ENCODE measurements at regions not wholly inside any gene's neighbourhood (a gene's known extent, or its start where the extent isn't known, plus 50 kb on each side); places are given as distances from the start of the nearest gene placed in this dataset.
"Not testable (repeated sequence)": the region's sequence is repeated elsewhere in the genome, so short reads cannot be mapped to it uniquely, and the experiment has no call there.

DNA sequence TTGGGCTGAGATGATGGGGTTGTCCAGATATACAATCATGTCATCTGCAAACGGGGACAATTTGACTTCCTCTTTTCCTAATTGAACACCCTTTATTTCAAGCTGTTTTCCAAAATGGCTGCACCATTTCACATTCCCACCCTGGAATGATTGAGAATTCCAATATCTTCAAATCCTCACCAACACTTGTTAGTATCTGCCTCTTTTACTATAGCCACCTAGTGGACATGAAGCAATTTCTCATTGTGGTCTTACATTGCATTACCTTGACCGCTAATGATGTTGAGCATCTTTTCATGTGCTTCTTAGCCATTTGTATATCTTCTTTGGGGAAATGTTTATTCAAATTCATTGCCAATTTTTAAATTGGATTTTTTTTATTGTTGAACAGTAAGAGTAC lies 364.8 kb downstream of the SMARCA1 start:
- DNase-seq = no peak

DNA sequence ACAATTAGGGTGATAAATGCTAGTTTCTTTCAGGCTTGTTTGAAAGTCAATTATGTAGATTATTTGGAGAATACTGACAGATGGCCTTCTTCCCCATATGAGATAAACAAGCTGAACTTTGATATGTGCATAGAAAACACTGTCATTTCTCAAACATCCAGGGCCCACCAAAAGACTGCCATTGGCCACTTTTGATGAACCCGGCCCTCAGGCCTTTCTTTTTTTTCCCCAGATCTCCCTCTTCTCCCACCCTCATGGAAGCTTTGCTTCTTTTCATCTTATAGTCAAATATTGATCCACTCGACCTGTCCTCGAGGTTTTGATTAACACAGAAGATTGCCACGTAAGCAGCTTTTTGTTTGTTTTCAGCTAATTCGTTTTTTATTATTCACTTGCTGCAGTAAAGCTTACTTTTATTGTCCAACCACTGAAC lies 377.4 kb downstream of the SMARCA1 start:
- DNase-seq = no peak

DNA sequence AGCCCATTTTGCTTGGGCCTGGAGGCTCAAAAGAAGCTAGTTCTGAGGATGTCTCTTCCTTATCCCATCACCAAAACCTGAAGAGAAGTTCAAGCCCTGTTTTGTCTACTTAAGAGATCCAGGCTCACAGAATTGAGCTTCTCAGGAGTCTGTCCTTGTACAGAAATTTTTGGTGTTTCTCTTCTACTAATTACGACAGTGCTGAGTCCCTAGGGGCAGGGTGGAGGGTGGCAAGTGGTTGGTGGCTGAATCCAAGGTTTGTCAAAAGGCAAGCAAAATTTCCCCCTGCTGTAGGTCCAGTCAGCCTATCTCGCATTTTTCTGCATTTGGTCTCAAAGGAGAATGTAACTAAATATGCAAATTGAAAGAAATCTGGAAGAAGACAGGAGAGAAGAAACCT lies 377.9 kb downstream of the SMARCA1 start:
- no peak for DNase-seq

DNA sequence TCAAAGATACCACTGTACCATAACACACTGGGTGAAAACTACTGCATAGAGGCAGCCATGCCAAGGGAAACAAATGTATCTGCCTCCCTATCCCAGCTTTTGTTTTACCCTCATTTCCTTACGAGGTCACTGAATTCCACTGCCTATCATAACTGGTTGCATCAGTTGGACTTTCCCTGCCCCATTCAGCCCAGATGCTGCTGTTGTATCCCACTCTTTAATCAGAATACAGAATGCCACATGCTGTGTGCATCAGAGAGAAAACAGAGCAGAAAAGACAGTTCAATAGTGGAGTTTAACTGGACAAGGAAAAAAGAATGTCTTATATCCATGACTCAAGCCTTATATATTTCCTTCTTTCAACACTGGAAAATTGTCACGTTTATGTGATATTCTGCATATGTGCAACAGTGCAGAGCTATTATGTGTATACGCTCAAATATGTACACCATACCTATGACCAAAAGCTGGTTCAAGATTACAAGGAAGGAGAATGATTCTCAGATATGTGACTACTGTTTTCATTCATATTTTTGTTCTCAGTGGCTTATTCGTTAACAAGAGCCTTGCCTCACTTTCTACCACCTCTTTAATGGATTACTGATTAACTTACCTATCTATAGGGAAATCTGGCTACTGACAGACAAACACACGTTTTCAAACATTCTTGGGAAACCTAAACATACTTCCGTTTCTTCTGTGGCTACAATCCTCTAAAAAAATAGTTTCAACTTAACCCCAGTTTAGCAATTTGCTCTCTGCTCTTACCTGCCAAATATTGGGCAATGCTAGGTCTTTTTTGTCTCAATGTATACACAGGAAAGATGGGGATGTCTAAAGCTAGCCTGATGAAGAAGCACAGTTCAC lies 378.9 kb downstream of the SMARCA1 start:
- DNase-seq = no peak

DNA sequence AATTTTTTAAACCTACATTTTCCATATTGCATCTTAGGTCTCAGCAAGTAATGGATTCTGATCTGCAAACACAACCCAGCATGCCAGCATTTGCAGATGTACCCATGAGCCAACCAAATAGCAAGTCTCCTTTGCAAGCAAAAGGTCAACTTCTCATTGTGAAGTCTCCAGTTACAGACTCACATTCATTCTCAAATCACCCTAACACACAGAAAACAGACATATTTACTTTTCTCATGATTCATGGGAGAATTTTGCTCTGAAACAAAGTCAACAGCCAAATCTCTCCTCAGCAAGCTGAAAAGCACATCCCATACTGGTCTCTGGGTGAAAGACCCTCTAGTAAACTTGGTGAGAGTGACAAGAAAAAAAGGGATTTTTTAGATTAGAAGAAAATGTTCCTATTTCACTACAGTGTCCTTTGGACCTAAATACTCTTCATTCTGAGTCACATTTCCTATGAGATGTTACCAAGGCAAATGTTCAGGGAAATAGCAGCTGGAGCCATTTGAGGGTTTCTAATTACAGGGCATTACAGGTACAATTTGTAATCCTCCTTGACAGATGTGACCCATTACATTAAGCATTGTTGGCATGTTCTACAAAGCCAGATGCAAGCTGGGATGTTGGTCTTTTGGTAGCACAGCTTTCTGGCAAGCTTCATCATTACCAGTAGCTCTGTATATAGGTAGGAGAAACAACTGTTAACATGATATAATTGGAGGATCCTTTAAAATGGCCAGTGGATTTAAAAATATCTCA lies 383.3 kb downstream of the SMARCA1 start:
- no peak for DNase-seq

DNA sequence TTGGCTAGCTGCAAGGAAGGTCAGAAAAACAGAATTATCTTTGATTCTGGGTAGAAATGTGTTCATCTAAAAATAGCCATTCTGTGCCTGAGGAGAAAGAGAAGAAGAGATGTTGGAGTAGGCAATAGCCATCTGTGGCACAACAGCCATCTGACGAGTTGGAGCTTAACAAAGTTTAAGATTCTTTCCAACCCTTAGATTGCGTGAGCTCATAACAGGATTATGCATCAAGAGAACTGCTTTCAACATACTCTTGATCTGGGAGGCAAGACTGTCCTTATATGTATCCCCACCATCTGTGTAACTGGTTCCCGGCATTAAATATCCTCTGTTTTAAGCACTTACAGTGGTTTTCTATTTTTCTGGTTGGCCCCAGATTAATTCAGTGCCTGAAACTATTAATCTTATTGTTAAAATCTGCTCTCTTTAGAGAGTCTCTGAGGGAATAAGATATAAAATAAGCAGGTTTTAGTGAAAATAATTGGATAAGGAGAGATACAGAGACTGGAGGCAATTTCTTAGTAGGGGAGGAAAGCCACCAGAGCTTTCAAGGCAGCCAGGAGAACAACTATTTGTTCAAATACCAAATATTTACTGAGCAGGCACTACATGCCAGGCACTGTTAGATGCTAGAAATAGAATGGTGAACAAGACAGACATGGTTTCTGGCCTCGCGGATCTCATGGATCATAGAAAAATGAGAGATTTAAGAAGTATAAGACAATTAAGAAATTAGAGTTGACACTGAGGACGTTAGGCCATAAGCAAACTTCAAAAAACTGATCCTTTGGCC lies 398.0 kb downstream of the SMARCA1 start:
- DNase-seq = no peak

DNA sequence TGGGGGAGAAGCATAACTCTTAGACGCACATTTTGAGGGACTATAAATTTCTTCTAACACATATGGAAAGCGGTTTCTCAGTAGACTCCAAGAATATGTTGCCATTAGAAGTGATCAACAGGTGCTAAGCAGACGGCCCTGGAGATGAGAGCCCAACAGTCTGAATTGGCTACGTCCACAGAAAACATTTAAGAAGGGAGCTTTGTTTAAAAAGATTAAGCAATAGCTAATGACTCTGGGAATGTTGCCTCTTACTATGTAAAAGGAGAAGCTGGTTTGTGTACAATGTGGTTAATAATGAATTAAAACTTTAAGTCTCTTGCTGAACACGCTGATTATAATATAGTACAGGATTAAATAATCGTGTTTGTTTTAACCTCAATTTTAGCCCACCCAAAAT lies 399.5 kb downstream of the SMARCA1 start:
- no peak for DNase-seq

DNA sequence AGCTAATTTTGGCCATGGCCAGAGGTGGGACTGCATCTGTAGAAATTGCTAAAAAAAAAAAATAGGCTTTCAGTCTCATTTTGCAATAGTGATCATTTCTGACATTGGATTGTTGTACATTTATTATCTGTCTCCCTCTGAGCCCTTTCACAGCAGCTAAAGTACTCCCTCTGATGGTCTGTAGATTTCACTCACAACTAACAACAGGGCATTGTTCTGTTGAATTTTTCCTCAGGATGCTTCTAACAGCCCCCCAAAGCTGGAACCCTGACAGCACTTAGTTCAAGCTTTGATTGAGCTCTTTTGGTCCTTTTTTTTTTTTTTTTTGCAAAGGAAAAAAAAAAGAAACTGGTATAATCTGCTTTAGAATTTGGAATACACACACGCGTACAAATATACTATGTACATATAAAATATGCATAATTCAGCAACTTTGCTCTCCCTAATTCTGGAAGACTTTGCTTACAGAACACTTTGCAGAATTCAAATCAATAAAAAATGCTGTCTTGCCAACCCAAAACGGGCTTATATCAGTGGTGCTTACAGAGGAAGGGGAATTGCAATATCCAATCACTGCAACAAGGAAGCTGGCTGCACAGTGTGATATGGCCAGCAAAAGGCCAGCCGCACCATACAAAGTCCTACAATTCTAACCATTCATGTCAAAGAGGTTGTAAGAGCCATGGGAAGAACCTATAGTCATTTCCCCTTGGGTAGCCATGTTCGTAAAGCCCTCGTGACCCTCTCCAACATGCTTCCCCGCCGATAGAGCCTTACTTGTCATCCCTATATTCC lies 406.4 kb downstream of the SMARCA1 start:
- no peak for DNase-seq

DNA sequence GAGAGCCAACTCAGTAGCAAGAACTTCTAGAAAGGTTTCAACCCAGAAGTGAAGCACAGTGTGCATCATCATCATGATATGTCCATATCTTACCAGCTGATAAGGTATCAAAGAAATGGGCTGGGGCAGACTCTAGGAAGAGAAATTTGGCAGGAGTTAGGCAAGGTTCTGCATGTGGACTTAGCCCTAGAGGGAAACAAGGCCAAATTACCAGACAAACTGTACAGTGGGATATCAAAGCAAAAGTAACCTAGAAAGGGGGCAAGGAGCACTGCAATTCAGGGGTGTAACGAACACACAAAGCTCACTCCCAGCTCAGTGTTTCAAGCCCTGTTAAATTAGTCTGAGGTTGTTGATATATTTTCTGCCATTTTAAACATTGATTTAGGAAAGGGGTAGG lies 407.4 kb downstream of the SMARCA1 start:
- no peak for DNase-seq

DNA sequence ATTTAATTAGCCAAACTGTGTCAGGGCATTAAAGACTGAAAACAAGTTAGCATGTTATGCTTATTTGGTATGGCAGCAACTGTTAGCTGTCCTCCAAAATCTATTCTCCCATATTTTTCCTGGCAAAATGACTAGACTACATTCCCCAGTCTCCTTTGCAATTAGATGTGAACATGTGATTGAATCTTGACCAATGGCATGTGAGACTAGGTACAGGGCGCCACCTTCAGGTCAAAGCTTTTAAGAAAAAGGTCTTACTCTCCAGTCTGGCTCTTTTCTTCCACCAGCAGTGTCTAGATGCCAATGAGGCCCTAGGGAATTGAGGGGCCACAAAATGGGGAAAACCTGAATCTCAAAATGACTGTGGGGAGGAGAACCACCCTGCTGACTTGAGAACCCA lies 408.2 kb downstream of the SMARCA1 start:
- peak; percentile 35 for DNase-seq

DNA sequence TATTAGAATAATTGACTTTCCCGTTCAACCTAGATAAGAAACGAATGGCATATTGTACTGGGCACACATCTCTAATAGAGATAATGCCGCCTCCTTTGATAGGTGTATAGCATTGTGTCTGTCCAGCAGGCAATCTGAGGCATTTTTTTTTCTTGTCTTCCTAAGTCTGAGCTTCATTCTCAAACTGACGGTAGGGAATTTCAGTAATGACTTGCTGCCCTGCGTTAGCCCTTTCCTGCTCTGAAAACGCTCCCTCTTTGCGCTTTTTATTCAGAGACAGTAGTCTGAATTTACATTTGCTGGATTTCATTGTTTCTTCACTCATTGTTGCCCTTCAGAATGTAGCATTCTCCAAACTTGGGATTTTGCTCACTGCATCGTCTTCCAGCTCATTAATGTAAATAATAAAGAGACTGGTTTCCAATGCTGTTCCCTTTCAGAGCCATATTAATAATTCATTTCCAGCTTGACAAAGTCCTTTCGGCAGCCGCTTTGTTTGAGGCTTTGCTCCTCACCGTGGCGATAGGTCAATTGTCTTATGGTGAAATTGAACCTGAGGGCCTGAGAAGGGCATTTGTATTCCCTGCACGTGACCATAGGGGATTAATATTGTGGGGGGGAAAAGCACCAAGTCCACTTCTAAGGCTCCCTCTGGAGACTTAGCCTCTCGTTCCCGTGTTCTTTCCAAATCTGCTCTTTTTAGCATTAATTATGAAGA lies 412.1 kb downstream of the SMARCA1 start:
- DNase-seq = no peak

DNA sequence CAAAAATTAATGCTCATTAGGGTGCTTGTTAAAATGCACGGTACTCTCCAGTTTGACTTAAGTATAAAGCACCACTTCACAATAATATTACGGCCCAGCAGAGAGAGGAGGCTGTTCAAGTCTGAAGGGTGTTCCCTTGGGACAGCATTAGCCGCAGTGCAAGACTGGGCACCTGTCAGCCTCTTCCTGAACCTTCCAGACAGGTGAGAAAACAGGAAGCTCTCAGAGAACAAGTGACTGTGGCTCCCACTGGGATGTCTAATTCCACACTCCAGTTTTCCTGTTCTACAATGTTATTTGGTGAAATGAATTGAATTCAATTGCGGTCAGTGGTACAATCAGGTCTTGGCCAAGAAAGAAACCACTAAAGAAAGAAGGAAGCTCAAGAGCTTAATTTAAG lies 414.4 kb downstream of the SMARCA1 start:
- DNase-seq = no peak

DNA sequence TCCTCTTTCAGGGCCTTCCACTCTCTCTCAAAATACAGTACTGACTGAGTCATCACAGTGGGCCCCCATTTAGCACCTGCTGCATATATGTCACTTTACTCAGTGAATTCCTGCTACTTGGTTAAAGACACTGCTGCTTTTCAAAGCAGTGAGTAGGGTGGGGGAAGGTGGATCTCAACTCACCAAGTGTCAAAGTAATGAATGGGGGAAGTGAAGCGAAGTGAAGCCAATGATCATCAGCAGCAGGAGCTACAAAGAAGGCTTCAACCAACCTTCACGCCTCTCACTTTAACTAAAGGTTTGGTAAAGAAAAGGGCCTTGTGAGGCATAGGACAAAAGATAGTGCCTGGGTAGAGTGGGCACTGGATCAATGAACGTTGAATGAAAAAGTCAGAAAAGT lies 424.1 kb downstream of the SMARCA1 start:
- no peak for DNase-seq

DNA sequence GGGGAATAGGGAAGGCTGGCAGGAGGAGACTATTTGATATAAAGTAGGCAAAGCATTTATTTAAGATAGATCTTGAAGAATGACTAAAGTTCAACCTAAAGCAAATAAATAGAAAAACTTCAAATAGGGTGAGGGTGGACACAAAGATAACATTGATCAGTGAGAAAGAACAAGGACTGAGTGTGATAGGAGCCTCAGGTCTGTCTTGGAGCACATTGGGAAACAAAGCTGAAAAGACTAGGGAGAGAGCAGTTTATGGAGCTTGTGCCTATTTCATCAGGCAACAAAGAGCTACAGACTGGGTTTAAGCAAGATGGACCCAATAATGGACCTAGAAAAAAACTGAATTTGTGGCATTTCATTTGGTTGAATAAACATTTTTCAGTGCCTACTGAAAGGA lies 425.6 kb downstream of the SMARCA1 start:
- DNase-seq = no peak

DNA sequence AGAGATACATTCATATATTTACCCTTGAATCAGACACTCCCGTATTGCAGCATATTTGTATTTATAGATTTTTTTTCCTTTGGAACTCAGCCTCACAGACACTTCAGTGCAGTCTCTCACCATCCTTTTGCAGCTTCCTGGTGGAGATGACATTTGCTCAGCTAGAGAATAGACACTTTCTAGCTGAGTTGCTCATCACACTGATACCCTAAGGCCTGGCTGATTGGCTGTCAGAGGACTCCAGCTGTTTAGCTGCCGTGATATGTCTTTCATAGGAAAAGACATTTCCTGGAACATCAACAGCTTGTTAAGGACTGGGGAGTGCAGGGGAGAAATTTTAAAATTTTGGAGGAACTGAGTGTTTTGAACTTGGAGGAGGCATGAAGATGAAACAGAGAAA lies 429.6 kb downstream of the SMARCA1 start:
- DNase-seq = no peak

DNA sequence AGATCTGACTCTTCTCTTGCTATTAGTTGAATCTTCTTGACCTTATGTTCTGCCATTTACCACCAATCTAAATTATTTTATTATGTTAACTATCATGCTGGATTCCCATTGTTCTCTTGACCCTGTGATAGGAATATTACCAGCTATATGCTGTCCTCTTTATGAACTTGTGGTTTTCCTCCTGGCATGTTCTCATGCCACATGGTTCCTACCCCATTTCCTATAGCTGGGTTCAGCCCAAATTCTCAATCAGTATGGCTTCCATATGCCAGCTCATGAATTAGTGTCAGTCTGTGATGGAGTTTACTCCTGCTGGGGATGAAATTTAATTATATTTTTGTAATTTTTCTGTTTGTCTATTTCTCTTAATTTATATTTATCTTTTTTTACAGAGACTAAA lies 430.5 kb downstream of the SMARCA1 start:
- no peak for DNase-seq

DNA sequence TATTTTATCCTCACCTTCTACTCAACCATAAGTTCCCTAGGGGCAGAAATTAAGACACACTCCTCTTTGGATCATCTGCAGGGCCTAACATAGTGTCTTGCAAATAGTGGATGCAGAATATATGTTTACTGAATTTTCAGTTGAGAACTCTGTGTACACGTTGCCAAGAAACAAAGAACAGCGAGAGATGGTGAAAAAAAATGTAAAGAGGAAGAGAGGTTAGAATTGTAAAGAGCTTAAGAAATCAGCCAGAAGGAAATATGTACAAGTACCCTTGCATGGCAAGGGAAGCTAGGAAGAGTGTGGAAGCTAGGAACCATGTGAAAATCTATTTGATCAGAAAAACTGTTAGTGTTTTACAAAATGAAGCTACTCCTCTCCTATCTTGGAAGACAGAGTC lies 431.0 kb downstream of the SMARCA1 start:
- no peak for DNase-seq

DNA sequence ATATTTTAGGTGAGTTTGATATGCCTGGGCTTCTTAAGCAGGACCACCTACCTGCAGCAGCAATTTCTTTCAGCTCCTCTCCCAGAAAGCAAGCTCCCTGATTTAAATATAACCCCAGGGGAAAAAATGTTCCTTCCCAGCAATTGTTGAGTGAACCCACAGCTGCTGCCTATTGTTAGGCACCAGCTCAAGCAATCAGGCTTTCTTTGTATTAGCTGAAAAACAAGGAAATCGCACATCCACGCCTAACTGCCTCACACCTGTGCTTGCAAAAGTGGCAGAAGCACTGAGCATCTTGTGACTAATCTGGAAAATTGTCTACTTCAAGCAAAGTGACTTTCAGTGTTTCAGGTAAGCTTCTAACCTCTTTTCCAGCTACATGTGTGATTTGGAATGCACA lies 432.2 kb downstream of the SMARCA1 start:
- DNase-seq = no peak

DNA sequence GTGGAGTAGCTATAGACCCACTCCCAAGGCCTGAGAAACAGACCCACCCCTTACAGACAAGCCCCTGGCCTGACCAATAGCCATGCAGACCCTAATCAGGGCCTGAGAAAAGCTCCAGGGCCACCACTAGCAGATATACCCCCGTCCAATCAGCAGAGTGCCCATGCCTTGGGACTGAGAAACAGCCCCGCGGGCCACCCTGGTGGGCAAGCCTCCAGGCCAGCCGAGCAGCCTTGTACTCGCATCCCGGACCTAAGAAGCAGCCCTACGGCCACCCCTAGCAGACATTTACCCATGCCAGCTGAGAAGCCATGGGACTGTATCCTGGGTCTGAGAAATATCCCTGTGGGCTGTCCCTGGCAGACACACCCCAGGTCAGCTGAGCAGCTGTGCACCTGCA lies 436.5 kb downstream of the SMARCA1 start:
- no peak for DNase-seq

DNA sequence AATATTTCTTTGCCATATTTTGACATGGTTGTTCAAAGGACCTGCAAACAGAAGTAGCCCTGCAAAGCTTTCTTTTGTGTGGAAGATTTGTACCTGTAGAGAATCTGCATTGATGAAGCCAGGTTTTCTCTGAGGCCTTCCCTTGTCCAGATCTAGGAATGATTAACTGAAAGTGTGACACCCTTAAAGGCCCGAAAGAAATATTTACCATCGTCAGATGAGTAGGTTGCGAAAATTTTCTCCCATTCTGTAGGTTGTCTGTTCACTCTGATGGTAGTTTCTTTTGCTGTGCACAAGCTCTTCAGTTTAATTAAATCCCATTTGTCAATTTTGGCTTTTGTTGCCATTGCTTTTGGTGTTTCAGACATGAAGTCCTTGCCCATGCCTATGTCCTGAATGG lies 439.0 kb downstream of the SMARCA1 start:
- DNase-seq = not testable (repeated sequence)

DNA sequence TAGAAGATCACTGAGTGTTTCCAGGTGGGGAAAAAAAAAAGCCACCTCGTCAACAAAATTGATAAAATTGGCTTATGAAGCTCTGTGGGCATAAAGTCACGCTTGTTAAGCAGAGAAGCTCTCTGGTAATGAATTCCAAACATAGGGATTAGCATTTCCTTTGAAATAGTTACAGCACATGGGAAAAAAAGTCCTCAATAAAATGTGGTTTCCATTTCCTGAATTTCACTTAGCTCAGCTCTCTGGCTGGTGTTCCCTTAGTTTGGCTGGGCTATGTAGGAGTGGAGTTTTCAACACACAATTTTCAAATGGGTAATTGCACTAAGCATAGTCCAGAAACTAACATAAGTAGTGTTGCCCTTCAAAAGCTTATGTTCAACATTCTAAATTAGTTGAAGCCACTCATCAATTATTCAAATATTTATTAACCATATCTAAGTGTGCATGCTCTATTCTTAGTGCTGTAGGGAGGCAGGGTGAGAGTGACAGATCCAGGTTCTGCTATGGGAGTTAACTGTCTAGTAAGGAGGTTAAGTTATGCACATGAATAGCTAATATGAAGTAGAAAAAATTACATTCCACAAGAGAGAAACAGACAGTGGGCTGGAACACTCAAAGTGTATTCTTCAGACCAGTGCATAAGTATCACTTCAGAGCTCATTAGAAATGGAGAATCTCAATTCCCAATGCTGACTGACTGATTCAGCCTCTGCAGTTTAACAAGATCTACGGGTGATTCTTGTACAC lies 445.7 kb downstream of the SMARCA1 start:
- DNase-seq = no peak
